ENCODE measurements at regions not wholly inside any gene's neighbourhood (a gene's known extent, or its start where the extent isn't known, plus 50 kb on each side); places are given as distances from the start of the nearest gene placed in this dataset.
"Not testable (repeated sequence)": the region's sequence is repeated elsewhere in the genome, so short reads cannot be mapped to it uniquely, and the experiment has no call there.

- not testable (repeated sequence) for TF ChIP-seq CTCF (IDR thresholded peaks at IDR 0.05; ENCODE audit: low read depth, low read length); EZH2phosphoT487 (IDR thresholded peaks at IDR 0.05; ENCODE audit: low read depth)
Measured at GRCh38 chr12:45526823-45527222, 202.7 kb upstream of the ARID2 start.
